AG04450 (cell line): ENCODE measurements at regions not wholly inside any gene's neighbourhood (a gene's known extent, or its start where the extent isn't known, plus 50 kb on each side); places are given as distances from the start of the nearest gene placed in this dataset.

Experiments
- CTCF ChIA-PET: fragments of 300-600, 350-600 bp; formaldehyde crosslinking; extraction: SDS; loops from one replicate; lab custom pipeline; 2022; ENCODE audit warnings: antibody characterized with exemption, inconsistent platforms; lab: Charles Lee
- POLR2A ChIA-PET: fragments of 350-600 bp; formaldehyde crosslinking; extraction: SDS; loops from one replicate; lab custom pipeline; 2021; ENCODE audit warnings: antibody characterized with exemption, inconsistent platforms; lab: Yijun Ruan, JAX
- DNase-seq: peaks from one replicate; pipeline ENCODE4 v3.0.0-alpha.2; 2011; ENCODE audit warnings: low read depth, low spot score
- H3K27ac ChIP-seq: one replicate; pipeline ENCODE4 v1.5.1; 2012; ENCODE audit warnings: low read depth, low read length, control low read depth
- H3K27me3 ChIP-seq: one replicate; pipeline ENCODE4 v1.6.0; 2012; ENCODE audit warnings: low read length; ENCODE audit not compliant: control insufficient read depth, insufficient read depth
- H3K4me3 ChIP-seq: 2 replicates; pipeline ENCODE4 v1.5.1; 2011; ENCODE audit warnings: mild to moderate bottlenecking, low read depth, low read length, control low read depth
- H3K9me3 ChIP-seq: 2 replicates; pipeline ENCODE4 v1.5.1; 2012; ENCODE audit warnings: low read length; ENCODE audit not compliant: control insufficient read depth, insufficient read depth
- CTCF ChIP-seq: IDR thresholded peaks from 2 replicates; pipeline ENCODE4 v1.5.1; 2011; ENCODE audit warnings: low read depth, low read length, control low read depth, inconsistent platforms

DNA sequence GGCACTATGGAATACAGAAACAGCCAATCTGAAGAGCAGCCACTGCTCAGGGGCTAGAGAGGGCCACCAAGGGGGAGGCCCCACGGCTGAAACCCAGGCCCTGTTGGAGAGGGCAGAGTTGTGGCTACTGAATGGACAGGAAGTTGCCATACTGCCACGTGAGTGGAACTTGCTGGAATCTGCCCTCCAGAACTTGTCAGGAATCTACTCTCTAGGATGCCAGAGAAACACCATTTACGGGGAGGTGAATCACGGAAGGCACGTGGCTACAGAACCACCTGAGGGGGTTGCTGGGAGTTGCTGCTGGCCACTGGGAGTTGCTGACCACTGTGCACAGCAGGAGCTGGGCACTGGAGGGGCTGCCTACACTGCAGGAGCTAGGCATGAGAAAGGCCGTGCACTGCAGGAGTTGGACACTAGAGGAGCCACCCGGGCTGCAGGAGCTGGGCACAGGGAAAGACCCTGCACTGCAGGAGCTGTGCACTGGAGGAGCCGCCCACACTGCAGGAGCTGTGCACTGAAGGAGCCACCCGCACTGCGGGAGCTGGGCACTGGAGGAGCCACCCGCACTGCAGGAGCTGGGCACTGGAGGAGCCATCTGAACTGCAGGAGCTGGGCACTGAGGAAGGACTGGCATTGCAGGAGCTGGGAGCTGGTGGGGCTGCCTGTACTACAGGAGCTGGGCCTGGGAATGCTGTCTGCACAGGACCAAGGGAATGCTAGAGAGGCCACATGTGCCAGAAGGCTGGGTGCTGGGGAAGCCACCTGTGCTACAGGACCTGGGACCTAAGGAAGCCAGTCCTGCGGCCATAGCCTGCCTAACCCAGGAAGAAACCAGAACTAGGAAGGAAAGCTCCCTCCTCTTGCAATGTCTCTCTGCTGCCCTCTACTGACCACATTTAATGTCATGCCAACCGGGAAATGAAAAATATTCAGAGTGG lies 343.4 kb downstream of the MATN1 start:
- Histone ChIP-seq H3K27me3 (peaks cover 9% of the 10 kb centered on the region), H3K4me3 (no peak overlapping the region), H3K27ac (no peak overlapping the region), H3K9me3 (no peaks in the 10 kb centered on the region)
- TF ChIP-seq CTCF: peak; percentile 87
- ChIA-PET POLR2A (no interaction called here), CTCF (interaction anchor here (0.6 to 2.6 kb wide), 52 partner anchors 10 to 1148 kb away, joined by 3 to 22 read pairs (median 4); no protein-coding TSS in a partner anchor)
- DNase-seq: peak; percentile 45

GRCh38 chr1:30378991-30379581 lies 344.3 kb downstream of the MATN1 start:
- Histone ChIP-seq H3K27ac (no peak overlapping the region), H3K4me3 (no peak overlapping the region), H3K27me3 (peaks cover 9% of the 10 kb centered on the region), H3K9me3 (no peaks in the 10 kb centered on the region)
- peak; percentile 20 for DNase-seq
- no peak for TF ChIP-seq CTCF
- POLR2A ChIA-PET: no interaction called here
- CTCF ChIA-PET: interaction anchor here (0.6 to 2.6 kb wide), 11 partner anchors 16 to 676 kb away, joined by 3 to 17 read pairs (median 4); no protein-coding TSS in a partner anchor

DNA sequence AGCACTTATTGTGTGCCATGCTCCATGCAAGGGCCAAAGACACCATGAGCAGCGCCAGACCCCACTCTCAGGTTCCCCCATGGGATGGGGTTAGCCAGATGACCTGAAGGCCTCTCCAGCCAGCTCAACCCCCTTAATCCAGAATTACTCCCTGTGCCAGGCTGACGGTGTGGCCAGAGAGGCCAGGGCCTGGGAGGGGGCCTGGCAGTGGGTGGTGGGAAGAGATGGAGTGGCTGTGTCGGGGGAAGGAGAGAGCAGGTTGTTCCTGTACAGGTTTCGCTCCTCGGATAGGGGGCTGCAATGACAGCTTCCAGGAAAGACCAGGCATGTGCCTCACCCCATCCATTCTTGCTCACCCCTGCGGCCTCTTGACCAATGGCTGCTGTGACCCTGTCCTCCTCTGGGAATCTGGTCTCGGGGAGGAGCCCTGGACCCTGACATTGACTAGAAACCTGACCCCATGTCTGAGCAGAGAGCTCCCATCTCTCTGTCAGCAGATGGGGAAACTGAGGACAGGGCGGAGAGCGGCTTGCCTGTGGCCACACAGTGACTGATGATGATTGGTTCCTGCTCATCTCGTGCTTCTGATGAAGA lies 345.3 kb downstream of the MATN1 start:
- Histone ChIP-seq H3K27me3 (peaks cover 9% of the 10 kb centered on the region), H3K4me3 (no peak overlapping the region), H3K27ac (no peak overlapping the region), H3K9me3 (no peaks in the 10 kb centered on the region)
- ChIA-PET POLR2A (no interaction called here), CTCF (no interaction called here)
- DNase-seq: no peak
- TF ChIP-seq CTCF: no peak

DNA sequence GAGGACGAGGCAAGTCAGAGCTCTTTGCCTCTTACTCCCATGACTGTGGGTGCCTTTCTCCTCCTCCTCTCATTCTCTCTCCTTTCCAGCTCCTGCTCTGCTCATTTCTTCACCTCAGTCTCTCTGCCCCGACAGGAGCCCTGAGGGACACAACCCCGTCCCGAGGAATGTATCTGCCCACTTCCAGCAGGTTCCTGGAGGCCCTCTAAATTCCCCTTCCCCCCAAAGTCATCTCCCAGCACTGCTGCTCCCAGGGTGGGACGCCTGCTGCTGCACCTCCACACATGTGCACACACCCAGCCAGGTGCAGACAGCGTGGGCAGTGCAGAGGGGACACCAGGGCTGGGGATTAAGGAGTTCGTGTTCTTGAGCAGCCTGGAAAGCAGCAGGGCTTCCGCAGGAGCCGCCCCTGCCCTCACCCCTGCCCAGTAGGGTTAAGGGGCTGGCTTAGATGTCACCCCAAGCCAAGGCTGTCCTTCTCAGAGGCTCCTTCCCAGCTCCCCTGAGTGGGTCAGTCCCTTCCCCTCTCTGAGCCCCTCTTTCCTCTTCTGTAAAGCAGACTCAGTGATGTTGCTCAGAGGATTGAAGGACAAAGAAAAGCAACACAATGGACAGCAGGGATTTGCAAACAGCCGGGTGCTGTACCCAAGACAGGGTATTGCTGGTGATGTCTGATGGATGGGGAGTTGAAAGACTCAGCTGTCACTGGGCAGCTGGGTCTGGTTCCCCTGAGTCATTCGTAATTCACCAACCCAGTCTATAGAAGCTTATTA lies 346.0 kb downstream of the MATN1 start:
- no peaks in the 10 kb centered on the region for H3K9me3 ChIP-seq
- DNase-seq: no peak
- TF ChIP-seq CTCF: no peak
- H3K27me3 ChIP-seq: peaks cover 13% of the 10 kb centered on the region
- ChIA-PET CTCF (no interaction called here), POLR2A (no interaction called here)
- H3K4me3 ChIP-seq: no peak overlapping the region
- no peak overlapping the region for H3K27ac ChIP-seq
